Vagina (tissue), 2 donors: ENCODE measurements at regions not wholly inside any gene's neighbourhood (a gene's known extent, or its start where the extent isn't known, plus 50 kb on each side); places are given as distances from the start of the nearest gene placed in this dataset.

Source experiments
- POLR2A ChIP-seq, 2 donors: fragments of 450-650 bp; IDR thresholded peaks; one replicate each; pipeline ENCODE4 v1.6.1; 2017; ENCODE audit warnings: antibody characterized with exemption in 2 of 2, mild to moderate bottlenecking in 2 of 2, moderate library complexity in 2 of 2
- POLR2AphosphoS5 ChIP-seq, 2 donors: sonication (generic); formaldehyde crosslinking; IDR thresholded peaks; one replicate each; pipeline ENCODE4 v1.9.0; 2017; ENCODE audit warnings: antibody characterized with exemption in 2 of 2, mild to moderate bottlenecking in 2 of 2, low read depth in 1 of 2; ENCODE audit not compliant: insufficient read depth in 1 of 2

GRCh38 chr2:85963068-85963467, 74.3 kb upstream of the ST3GAL5 start:
- TF ChIP-seq POLR2AphosphoS5 (IDR thresholded peaks at IDR 0.05; ENCODE audit: insufficient read depth in 1 of 2, low read depth in 1 of 2) (no peak), POLR2A (IDR thresholded peaks at IDR 0.05) (no peak)
